ENCODE measurements at regions not wholly inside any gene's neighbourhood (a gene's known extent, or its start where the extent isn't known, plus 50 kb on each side); places are given as distances from the start of the nearest gene placed in this dataset.
A peak's percentile ranks its signal among the peaks of the same experiment; 100 is the strongest.
"Not testable (repeated sequence)": the region's sequence is repeated elsewhere in the genome, so short reads cannot be mapped to it uniquely, and the experiment has no call there.

DNA sequence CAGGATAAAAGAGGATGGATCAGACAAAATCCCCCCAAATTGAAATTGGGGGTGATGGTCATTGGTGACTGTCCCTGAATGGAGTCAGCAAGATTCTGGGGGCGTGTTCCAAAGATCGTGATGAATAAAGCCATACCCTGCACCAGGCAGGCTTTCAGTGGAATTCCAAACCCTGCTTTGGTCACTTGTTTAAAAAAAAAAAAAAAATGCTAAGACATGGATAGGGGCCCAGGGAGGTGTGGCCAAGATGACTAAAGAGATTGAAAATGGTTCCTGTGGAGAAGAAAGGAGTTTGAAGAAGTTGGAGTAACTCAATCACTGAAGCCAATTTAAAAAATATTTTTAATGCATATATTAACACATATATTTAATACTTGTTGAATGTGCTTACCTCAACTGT lies 161.4 kb upstream of the KCNG1 start:
- DNase-seq: no peak

GRCh38 chr20:51183451-51183850 lies 160.5 kb upstream of the KCNG1 start:
- DNase-seq: no peak

DNA sequence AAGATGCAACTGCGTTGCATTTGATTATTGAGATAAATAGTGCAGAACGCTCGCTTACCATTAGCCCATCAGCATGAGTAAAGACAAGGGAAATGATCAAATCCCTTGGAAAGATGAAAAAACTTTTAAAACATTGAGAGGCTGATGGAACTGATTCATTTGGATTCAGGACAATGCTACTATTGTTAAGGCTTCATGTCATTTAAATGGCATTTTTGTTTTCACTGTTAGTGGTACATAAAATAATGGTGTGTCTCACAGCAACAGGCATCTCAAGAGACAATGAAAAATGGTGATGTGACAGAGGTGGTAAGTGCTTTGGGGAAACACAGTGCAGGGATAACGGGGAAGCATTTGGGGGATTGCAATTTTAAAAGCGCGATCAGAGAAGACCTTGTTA lies 159.7 kb upstream of the KCNG1 start:
- no peak for DNase-seq

DNA sequence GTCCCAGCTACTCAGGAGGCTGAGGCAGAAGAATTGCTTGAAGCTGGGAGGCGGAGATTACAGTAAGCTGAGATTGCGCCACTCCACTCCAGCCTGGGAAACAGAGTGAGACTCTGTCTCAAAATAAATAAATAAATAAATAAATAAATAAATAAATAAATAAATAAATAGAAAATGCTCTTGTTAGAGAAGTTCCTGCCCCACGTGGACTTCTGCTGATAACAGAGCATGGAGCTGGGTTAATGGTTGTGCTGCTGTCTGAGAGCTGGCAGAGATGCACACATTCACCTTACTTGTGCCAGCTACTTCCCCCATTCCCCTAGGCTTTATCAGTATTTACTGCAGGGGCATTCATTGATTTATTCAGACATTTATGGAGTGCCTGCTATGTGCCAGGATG lies 155.2 kb upstream of the KCNG1 start:
- no peak for DNase-seq

DNA sequence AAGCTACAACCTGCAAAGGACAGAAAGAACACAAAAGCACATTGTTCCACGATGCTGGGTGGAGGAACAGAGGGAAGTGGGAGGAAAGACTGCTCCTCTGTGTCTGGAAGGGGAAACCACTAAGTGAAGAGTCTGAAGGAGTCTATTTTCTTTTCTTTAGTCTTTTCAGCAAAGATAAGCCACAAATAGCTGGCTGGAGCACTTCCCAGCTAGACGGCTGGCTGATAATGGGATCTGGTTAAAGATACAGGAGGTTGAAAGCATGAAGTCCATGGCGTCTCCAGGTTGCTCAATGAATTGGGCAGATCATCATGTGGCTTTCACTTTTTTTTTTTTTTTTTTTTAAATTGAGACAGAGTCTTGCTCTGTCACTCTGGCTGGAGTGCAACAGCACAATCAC lies 154.0 kb upstream of the KCNG1 start:
- no peak for DNase-seq

DNA sequence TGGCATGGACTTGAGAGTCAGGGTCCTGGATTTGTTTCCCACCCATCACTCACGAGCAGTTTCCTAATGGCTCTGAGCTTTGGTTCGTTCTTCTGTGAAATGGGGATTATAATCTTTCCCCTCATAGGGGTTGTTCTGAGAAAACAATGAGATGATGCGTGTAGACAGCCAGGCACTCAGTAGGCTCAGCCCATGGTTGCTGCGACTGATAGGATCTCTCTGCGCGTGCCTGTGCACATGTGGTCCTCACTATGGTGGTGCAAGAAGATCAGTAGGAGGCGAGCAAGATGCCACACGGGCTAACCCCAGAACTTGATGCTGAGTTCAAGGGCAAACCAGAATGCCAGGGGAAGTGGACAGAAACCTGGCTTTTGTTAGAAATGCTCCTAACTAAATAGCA lies 153.5 kb upstream of the KCNG1 start:
- no peak for DNase-seq

GRCh38 chr20:51175724-51176123 lies 152.8 kb upstream of the KCNG1 start:
- DNase-seq: no peak

DNA sequence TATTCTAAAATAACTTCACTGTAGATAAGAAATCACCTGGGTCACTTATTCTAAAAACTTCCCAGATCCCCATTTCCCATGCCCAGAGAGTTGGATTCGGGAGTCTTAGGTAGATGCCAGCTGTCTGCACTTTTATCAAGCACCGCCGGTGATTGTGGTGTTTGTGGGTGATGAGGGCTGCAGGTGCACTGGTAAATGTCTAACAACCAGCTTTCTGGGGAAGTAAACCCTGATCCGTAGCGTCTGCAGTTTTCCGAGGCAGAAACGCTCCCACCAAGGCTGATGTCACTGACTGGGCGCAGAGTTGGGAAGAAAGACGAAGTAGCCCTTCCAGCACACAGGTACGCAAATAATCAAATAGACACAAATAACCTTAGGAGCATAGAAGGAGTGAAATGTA lies 152.2 kb upstream of the KCNG1 start:
- DNase-seq: no peak

DNA sequence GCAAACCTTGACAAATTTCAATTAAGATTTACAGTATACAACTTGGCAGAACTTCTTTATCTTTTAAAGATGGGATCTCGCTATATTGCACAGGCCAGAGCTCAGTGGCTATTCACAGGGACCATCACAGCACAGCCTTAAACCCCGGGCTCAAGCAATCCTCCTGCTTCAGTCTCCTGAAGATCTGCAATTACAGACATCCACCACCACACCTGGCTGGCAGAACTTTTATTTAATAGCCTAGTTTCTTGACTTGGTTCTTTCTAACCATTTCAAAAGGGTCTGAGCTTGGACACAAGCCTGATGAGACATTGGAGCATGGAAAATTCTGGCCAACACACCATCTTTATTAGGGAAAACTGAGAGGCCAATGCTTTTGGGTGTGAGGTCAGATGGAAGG lies 151.6 kb upstream of the KCNG1 start:
- DNase-seq: no peak

GRCh38 chr20:51172558-51173428 lies 149.9 kb upstream of the KCNG1 start:
- no peak for DNase-seq

- DNase-seq: no peak
Measured at GRCh38 chr20:51171141-51171540, 148.2 kb upstream of the KCNG1 start.

DNA sequence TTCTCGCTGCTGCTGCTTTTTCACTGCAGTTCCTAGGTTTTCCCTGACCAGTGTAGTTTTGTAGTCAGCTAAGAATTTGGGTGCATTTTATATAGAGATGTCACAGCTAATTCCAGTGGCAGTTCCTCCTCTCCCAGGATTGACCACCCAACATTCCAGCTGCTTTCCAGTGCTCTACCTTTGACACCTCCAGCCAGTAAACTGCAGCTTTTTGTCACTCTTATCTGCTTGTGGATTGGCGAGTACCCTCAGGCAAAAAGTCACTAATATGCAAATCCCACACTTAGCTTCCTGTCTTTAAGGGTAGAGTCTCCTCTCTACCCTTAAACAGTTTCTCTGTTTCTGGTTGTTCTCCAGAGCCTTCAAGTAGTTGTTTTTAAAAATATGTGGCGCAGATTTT lies 146.9 kb upstream of the KCNG1 start:
- no peak for DNase-seq

- not testable (repeated sequence) for DNase-seq
Measured at GRCh38 chr20:51167911-51168310, 145.0 kb upstream of the KCNG1 start.

- DNase-seq: no peak
Measured at GRCh38 chr20:51166489-51166888, 143.6 kb upstream of the KCNG1 start.

- DNase-seq: no peak
Measured at GRCh38 chr20:51165131-51165530, 142.2 kb upstream of the KCNG1 start.

DNA sequence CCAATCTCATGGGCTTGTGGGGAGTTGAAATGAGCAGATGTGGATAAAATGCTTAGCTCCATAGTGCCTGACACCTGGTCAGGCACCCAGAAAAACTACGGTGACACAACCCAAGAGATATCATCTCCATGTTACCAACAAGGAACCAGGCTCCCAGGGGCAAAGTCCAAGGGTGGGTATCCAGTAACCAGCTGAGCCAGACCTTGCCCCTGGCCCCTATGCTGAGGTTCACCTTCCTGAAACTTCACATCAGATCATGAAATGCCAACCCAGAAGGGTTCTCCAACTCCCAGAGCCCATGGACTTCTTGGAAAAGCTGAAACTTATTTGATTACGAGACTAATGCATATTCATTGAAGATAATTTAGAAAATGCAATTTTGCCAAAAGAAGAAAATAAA lies 141.8 kb upstream of the KCNG1 start:
- no peak for DNase-seq

DNA sequence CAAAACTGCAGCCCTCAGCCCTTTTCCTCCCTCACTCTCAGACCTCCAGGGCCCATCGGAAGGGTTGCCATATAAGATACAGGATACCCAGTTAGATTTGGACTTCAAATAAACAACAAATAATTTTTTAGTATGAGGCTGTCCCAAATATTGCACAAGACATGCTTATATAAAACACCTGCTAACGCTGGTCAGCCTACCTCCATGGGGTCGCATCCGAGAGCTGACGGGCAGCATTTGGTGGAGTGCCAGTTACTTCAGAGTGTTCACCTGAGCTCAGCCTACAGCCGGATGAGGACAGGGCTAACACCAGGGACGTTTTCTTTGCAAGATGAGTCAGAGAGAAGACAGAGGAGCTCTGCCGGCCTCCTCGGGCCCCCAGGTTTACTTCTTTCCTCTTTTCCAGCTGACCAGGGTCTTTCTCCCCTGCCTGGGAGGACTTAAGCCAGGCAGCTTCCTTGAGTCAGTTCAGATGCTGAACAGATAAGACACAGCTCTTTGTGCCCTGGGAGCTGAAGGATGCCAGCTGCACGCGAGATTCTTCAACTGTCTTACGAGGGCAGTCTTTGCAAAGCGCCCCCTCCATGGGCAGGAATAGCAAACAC lies 141.2 kb upstream of the KCNG1 start:
- no peak for DNase-seq

DNA sequence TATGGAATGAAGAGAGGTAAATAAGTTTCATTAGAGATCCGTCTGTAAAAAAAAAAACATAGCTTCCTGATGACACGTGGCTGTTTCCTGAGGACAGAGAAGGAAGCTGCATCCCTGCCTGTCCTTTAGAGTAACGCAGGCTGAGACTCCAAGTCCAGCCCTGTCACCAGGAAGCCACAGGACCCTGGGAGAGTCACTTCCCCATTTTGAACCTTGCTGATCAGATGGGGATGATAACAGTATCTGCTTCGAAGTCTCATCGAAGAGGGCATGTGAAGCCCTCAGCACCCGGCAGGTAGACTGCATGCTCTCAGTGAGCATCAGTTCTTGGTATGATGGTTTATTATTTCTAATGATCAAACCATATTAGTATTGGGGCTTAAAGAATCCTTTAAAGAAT lies 139.1 kb upstream of the KCNG1 start:
- DNase-seq: no peak

DNA sequence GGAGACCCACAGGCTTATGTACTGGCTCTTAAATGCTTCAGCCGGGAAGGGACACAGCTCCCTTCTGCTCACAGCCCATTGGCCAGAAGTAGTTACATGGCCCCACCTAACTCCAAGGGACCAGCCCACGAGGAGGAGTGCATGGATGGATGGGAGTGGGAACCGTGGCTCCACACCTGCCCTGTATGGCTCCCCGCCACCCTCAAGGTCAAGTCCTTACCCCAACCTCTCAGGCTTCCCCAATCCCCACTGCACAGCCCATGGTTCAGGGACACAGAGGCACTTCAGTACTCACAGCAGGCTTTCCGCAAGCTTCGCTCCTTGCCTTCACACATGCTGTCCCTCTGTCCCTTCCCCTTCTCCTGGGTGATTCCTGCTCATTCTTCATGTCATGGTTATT lies 137.9 kb upstream of the KCNG1 start:
- DNase-seq: no peak

GRCh38 chr20:51159981-51160380 lies 137.1 kb upstream of the KCNG1 start:
- DNase-seq: no peak

GRCh38 chr20:51159303-51159702 lies 136.4 kb upstream of the KCNG1 start:
- DNase-seq: no peak

DNA sequence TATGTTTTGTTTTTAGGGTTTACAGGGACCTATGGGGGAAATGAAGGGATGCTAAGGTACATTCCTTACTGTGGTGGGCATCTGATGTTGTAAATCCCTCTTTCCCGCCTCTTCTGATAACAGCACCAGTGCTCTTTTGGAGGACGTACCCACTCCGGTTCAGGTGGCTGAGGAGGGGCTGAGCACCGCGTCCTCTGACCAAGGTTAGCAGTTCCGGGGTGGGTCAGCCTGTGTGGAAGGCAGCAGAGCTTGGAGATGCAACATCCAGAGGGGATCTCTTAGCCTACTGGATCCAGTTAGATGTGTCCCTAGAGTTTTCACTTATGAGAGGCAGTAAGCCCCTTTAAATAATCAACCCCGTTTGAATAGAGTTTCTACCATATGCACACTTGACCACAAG lies 135.3 kb upstream of the KCNG1 start:
- no peak for DNase-seq

DNA sequence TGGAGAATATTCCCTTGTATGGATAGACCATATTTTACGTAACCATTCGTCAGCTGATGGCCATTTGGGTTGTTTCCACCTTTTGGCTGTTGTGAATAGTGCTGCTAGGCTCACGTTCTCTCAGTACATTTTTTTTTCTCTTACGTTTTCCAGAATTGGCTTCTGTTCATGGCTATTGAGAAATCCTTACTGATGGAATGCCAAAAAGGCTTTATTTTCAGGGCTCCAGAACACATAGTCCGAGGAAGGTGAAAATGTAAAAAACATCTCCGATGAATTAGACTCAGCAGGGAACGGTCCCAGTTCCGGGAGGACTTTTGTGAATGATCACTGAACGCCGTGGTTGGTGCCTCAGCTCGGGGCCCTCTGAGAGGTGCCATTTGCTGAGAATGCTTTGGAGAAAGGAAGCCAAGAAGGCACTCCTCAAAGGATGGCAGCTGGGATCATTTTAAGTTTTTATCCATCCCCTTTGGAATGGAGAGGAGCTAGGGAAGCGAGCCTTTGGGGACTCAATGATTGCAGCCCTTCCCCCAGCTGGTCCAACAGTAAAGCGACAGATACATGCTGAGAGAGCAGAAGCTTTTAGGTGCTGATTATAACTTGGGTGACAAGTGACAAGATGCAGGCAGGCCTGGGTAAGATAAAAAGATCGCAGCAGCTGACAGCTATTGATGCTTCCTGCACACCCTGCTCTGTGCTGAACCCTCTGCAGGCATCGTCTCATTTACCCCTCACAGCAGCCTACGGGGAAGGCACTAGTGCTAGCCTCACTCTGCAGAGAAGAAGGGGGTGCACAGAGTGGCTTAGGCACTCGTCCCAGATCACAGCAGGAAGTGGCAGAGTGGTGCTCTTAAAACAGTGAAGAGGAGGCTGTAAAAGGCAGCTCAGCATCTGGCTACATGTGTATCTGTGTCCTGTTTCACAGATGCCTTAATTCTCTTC lies 133.4 kb upstream of the KCNG1 start:
- DNase-seq: peak in 1 of 2 experiments; percentile 35
